Naive thymus-derived CD4-positive, alpha-beta T cell (primary cell): ENCODE measurements at regions not wholly inside any gene's neighbourhood (a gene's known extent, or its start where the extent isn't known, plus 50 kb on each side); places are given as distances from the start of the nearest gene placed in this dataset.
A peak's percentile ranks its signal among the peaks of the same experiment; 100 is the strongest.

Experiments used
- ATAC-seq: fragments of 150-1000 bp; cut with Tn5 transposase; 2 replicates; pipeline ENCODE4 v1.10.0; 2021; ENCODE audit warnings: mild to moderate bottlenecking, moderate library complexity
- CTCF ChIA-PET: fragments of 350-600 bp; sonication (Branson Sonifier 250); formaldehyde crosslinking; loops from one replicate; lab custom pipeline; 2021; ENCODE audit warnings: antibody characterized with exemption; lab: Charles Lee
- POLR2A ChIA-PET: fragments of 350-600 bp; sonication (Branson Sonifier 250); formaldehyde crosslinking; loops from one replicate; lab custom pipeline; 2021; ENCODE audit warnings: antibody characterized with exemption, inconsistent platforms; lab: Charles Lee
- DNase-seq, 9 donors: peaks; one replicate each; pipeline versions ENCODE4 v3.0.0 to v3.0.0-alpha.2; 2020 to 2022; ENCODE audit warnings: mixed read lengths in 1 of 9
- H3K27ac ChIP-seq: one replicate; pipeline ENCODE4 v1.7.0; 2013; ENCODE audit warnings: mild to moderate bottlenecking, low read depth, low read length, moderate library complexity
- H3K27me3 ChIP-seq, 2 donors: one replicate each; pipeline ENCODE4 v1.7.0; 2013; ENCODE audit warnings: low read length in 2 of 2, mild to moderate bottlenecking in 2 of 2, moderate library complexity in 2 of 2; ENCODE audit not compliant: control insufficient read depth in 2 of 2, insufficient read depth in 2 of 2
- H3K36me3 ChIP-seq, 3 experiments: 1 replicate in 2 of 3; 2 replicates in 1 of 3; pipeline ENCODE4 v1.7.0; 2013; ENCODE audit warnings: low read length in 3 of 3, mild to moderate bottlenecking in 3 of 3, moderate library complexity in 1 of 3; ENCODE audit not compliant: insufficient read depth in 3 of 3, control insufficient read depth in 2 of 3
- H3K4me1 ChIP-seq, 2 donors: one replicate each; pipeline ENCODE4 v1.7.0; 2013; ENCODE audit warnings: low read length in 2 of 2, mild to moderate bottlenecking in 2 of 2, moderate library complexity in 1 of 2; ENCODE audit not compliant: control insufficient read depth in 2 of 2, insufficient read depth in 2 of 2
- H3K4me3 ChIP-seq: 2 replicates; pipeline ENCODE4 v1.7.0; 2013; ENCODE audit warnings: mild to moderate bottlenecking, low read length
- H3K9me3 ChIP-seq, 3 experiments: 1 replicate in 2 of 3; 2 replicates in 1 of 3; pipeline ENCODE4 v1.7.0; 2013; ENCODE audit warnings: low read length in 3 of 3; ENCODE audit not compliant: control insufficient read depth in 2 of 3
- H3K27ac Mint-ChIP-seq, 9 donors: one replicate each; pipeline ENCODE4 v1.8.0; 2020 to 2022; ENCODE audit warnings: mixed read lengths in 9 of 9, mild to moderate bottlenecking in 8 of 9, moderate library complexity in 5 of 9, inconsistent platforms in 2 of 9
- H3K27me3 Mint-ChIP-seq, 5 donors: one replicate each; pipeline ENCODE4 v1.8.0; 2021 to 2022; ENCODE audit warnings: mixed read lengths in 5 of 5, mild to moderate bottlenecking in 1 of 5
- H3K36me3 Mint-ChIP-seq, 5 donors: one replicate each; pipeline ENCODE4 v1.8.0; 2020 to 2022; ENCODE audit warnings: mixed read lengths in 5 of 5, mild to moderate bottlenecking in 3 of 5, inconsistent platforms in 1 of 5
- H3K4me1 Mint-ChIP-seq, 7 donors: one replicate each; pipeline ENCODE4 v1.8.0; 2020 to 2022; ENCODE audit warnings: mixed read lengths in 7 of 7, mild to moderate bottlenecking in 3 of 7, inconsistent platforms in 1 of 7
- H3K4me3 Mint-ChIP-seq, 10 donors: one replicate each; pipeline ENCODE4 v1.8.0; 2020 to 2022; ENCODE audit warnings: mild to moderate bottlenecking in 10 of 10, mixed read lengths in 10 of 10, moderate library complexity in 6 of 10, inconsistent platforms in 2 of 10
- H3K9me3 Mint-ChIP-seq, 11 donors: one replicate each; pipeline ENCODE4 v1.8.0; 2020 to 2022; ENCODE audit warnings: mixed read lengths in 11 of 11, mild to moderate bottlenecking in 4 of 11, inconsistent platforms in 1 of 11, moderate library complexity in 1 of 11
- intact Hi-C, 2 donors: fragments of 100-400 bp; cut with micrococcal nuclease; formaldehyde crosslinking; loops; one replicate each; pipeline ENCODE4 v1.15.1; 2023

GRCh38 chr3:10597733-10598132 lies 92.3 kb upstream of the ATP2B2 start:
- Histone ChIP-seq H3K9me3 (no peaks in the 10 kb centered on the region), H3K4me1 (peaks cover 9 to 11% of the 10 kb centered on the region in 2 donors), H3K27me3 (no peaks in the 10 kb centered on the region), H3K27ac (no peak overlapping the region), H3K4me3 (no peak overlapping the region), H3K36me3 (no peaks in the 10 kb centered on the region)
- H3K9me3 Mint-ChIP-seq: peaks cover 0 to 7% (median 0%) of the 10 kb centered on the region in 11 donors
- H3K4me3 Mint-ChIP-seq: no peak overlapping the region
- H3K27ac Mint-ChIP-seq: no peak overlapping the region
- ATAC-seq (no peak), DNase-seq (no peak)
- intact Hi-C loops: no loop called here
- ChIA-PET POLR2A (no interaction called here), CTCF (no interaction called here)
- peaks cover 20 to 33% (median 26%) of the 10 kb centered on the region in 5 donors for H3K27me3 Mint-ChIP-seq
- no peaks in the 10 kb centered on the region for H3K36me3 Mint-ChIP-seq
- H3K4me1 Mint-ChIP-seq: peaks cover 8 to 13% (median 11%) of the 10 kb centered on the region in 7 donors

DNA sequence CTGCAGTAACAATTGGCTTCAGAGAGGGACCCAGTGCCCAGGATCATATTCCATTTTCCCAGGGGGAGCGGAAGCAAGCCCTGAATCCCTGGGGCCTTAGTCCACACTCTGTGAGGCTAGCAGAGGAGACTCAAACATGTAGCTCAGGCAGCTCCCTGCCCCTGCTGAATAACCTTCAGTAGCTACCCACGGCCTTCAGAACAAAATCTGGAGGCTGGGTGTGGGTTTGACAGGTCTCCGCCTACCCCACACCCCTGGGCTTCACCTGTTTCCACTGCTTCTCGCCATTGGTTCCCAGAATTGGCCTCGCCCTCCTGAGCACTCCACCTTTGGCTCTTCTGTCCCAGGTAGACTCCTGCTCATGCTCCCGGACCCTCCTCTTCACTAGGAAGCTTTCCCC lies 93.6 kb upstream of the ATP2B2 start:
- H3K27ac Mint-ChIP-seq: peak overlapping the region in 1 of 9 donors; percentile 67
- Histone ChIP-seq H3K4me3 (no peak overlapping the region), H3K27ac (no peak overlapping the region), H3K27me3 (no peaks in the 10 kb centered on the region), H3K9me3 (no peaks in the 10 kb centered on the region), H3K4me1 (peaks cover 20 to 24% of the 10 kb centered on the region in 2 donors), H3K36me3 (no peaks in the 10 kb centered on the region)
- peaks cover 25 to 36% (median 27%) of the 10 kb centered on the region in 5 donors for H3K27me3 Mint-ChIP-seq
- H3K9me3 Mint-ChIP-seq: peaks cover 0 to 7% (median 0%) of the 10 kb centered on the region in 11 donors
- intact Hi-C loops: no loop called here
- DNase-seq (no peak), ATAC-seq (no peak)
- no peak overlapping the region for H3K4me3 Mint-ChIP-seq
- no peaks in the 10 kb centered on the region for H3K36me3 Mint-ChIP-seq
- POLR2A ChIA-PET: interaction anchor here (0.6 kb wide), 1 partner anchor 144 kb away, joined by 4 read pairs; no protein-coding TSS in a partner anchor
- peaks cover 21 to 26% (median 24%) of the 10 kb centered on the region in 7 donors for H3K4me1 Mint-ChIP-seq
- CTCF ChIA-PET: no interaction called here

- Histone ChIP-seq H3K4me1 (peaks cover 20 to 28% of the 10 kb centered on the region in 2 donors), H3K27me3 (no peaks in the 10 kb centered on the region), H3K4me3 (no peak overlapping the region), H3K36me3 (no peaks in the 10 kb centered on the region), H3K27ac (no peak overlapping the region), H3K9me3 (no peaks in the 10 kb centered on the region)
- DNase-seq: no peak
- H3K36me3 Mint-ChIP-seq: no peaks in the 10 kb centered on the region
- H3K4me3 Mint-ChIP-seq: no peak overlapping the region
- ChIA-PET CTCF (no interaction called here), POLR2A (interaction anchor here (0.6 kb wide), 1 partner anchor 144 kb away, joined by 4 read pairs; no protein-coding TSS in a partner anchor)
- intact Hi-C loops: no loop called here
- H3K4me1 Mint-ChIP-seq: peaks cover 25 to 30% (median 28%) of the 10 kb centered on the region in 7 donors
- H3K27ac Mint-ChIP-seq: peak overlapping the region in 1 of 9 donors; percentile 67
- no peak for ATAC-seq
- H3K9me3 Mint-ChIP-seq: peaks cover 0 to 7% (median 0%) of the 10 kb centered on the region in 11 donors
- H3K27me3 Mint-ChIP-seq: peaks cover 30 to 40% (median 30%) of the 10 kb centered on the region in 5 donors
Observed at GRCh38 chr3:10599444-10599843, 94.1 kb upstream of the ATP2B2 start.

GRCh38 chr3:10600296-10600714 lies 94.9 kb upstream of the ATP2B2 start:
- peaks cover 31 to 49% (median 38%) of the 10 kb centered on the region in 5 donors for H3K27me3 Mint-ChIP-seq
- intact Hi-C loops: no loop called here
- POLR2A ChIA-PET: no interaction called here
- CTCF ChIA-PET: no interaction called here
- ATAC-seq (no peak), DNase-seq (no peak)
- Histone ChIP-seq H3K9me3 (no peaks in the 10 kb centered on the region), H3K36me3 (no peaks in the 10 kb centered on the region), H3K27me3 (no peaks in the 10 kb centered on the region), H3K4me1 (peaks cover 20 to 29% of the 10 kb centered on the region in 2 donors), H3K27ac (no peak overlapping the region), H3K4me3 (no peak overlapping the region)
- peaks cover 28 to 38% (median 33%) of the 10 kb centered on the region in 7 donors for H3K4me1 Mint-ChIP-seq
- peaks cover 0 to 7% (median 0%) of the 10 kb centered on the region in 11 donors for H3K9me3 Mint-ChIP-seq
- no peak overlapping the region for H3K4me3 Mint-ChIP-seq
- H3K27ac Mint-ChIP-seq: no peak overlapping the region
- no peaks in the 10 kb centered on the region for H3K36me3 Mint-ChIP-seq

DNA sequence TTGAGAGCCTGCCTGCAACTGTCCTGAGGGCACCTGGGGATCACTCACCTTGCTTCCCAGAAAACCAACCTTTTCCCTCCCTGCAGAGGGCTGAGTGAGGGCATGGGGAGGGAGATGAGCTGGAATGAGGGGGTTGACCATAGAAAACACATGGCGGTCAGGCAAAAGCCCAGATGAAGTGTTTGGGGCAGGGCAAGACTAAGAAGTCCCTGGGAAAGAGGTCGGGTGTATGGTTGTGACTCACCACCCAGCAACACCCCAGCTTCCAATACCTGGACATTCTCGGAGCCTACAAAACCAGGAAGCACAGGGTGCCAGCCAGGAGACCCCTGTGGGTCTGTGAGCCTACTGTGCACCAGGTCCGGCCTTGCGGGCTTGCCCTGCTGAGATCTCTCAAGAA lies 95.3 kb upstream of the ATP2B2 start:
- no peaks in the 10 kb centered on the region for H3K27me3 ChIP-seq
- H3K4me3 ChIP-seq: no peak overlapping the region
- Mint-ChIP-seq H3K4me3 (no peak overlapping the region), H3K9me3 (peaks cover 0 to 3% (median 0%) of the 10 kb centered on the region in 11 donors), H3K36me3 (no peaks in the 10 kb centered on the region), H3K27me3 (peaks cover 27 to 48% (median 37%) of the 10 kb centered on the region in 5 donors), H3K27ac (no peak overlapping the region), H3K4me1 (peaks cover 28 to 38% (median 33%) of the 10 kb centered on the region in 7 donors)
- peaks cover 20 to 29% of the 10 kb centered on the region in 2 donors for H3K4me1 ChIP-seq
- ATAC-seq (no peak), DNase-seq (no peak)
- ChIA-PET CTCF (no interaction called here), POLR2A (no interaction called here)
- H3K36me3 ChIP-seq: no peaks in the 10 kb centered on the region
- H3K9me3 ChIP-seq: no peaks in the 10 kb centered on the region
- intact Hi-C loops: no loop called here
- no peak overlapping the region for H3K27ac ChIP-seq

GRCh38 chr3:10601151-10601856 lies 95.9 kb upstream of the ATP2B2 start:
- Histone ChIP-seq H3K9me3 (no peaks in the 10 kb centered on the region), H3K36me3 (no peaks in the 10 kb centered on the region), H3K27ac (no peak overlapping the region), H3K4me3 (no peak overlapping the region), H3K4me1 (peaks cover 20 to 29% of the 10 kb centered on the region in 2 donors), H3K27me3 (no peaks in the 10 kb centered on the region)
- Mint-ChIP-seq H3K27ac (no peak overlapping the region), H3K9me3 (no peaks in the 10 kb centered on the region), H3K4me1 (peaks cover 28 to 38% (median 33%) of the 10 kb centered on the region in 7 donors), H3K27me3 (peaks cover 21 to 44% (median 32%) of the 10 kb centered on the region in 5 donors), H3K36me3 (no peaks in the 10 kb centered on the region), H3K4me3 (no peak overlapping the region)
- DNase-seq (no peak), ATAC-seq (no peak)
- CTCF ChIA-PET: no interaction called here
- intact Hi-C loops: no loop called here
- POLR2A ChIA-PET: no interaction called here

GRCh38 chr3:10601857-10602230 lies 96.5 kb upstream of the ATP2B2 start:
- Histone ChIP-seq H3K4me3 (no peak overlapping the region), H3K27ac (no peak overlapping the region), H3K27me3 (no peaks in the 10 kb centered on the region), H3K4me1 (peaks cover 20 to 29% of the 10 kb centered on the region in 2 donors), H3K9me3 (no peaks in the 10 kb centered on the region), H3K36me3 (no peaks in the 10 kb centered on the region)
- H3K4me3 Mint-ChIP-seq: peak overlapping the region in 1 of 10 donors; percentile 78
- peaks cover 20 to 44% (median 36%) of the 10 kb centered on the region in 5 donors for H3K27me3 Mint-ChIP-seq
- no peak overlapping the region for H3K27ac Mint-ChIP-seq
- CTCF ChIA-PET: no interaction called here
- POLR2A ChIA-PET: no interaction called here
- no peaks in the 10 kb centered on the region for H3K36me3 Mint-ChIP-seq
- no peak for ATAC-seq
- DNase-seq: no peak
- no peaks in the 10 kb centered on the region for H3K9me3 Mint-ChIP-seq
- peaks cover 28 to 38% (median 33%) of the 10 kb centered on the region in 7 donors for H3K4me1 Mint-ChIP-seq
- intact Hi-C loops: no loop called here
